ENCODE measurements at regions not wholly inside any gene's neighbourhood (a gene's known extent, or its start where the extent isn't known, plus 50 kb on each side); places are given as distances from the start of the nearest gene placed in this dataset.

DNA sequence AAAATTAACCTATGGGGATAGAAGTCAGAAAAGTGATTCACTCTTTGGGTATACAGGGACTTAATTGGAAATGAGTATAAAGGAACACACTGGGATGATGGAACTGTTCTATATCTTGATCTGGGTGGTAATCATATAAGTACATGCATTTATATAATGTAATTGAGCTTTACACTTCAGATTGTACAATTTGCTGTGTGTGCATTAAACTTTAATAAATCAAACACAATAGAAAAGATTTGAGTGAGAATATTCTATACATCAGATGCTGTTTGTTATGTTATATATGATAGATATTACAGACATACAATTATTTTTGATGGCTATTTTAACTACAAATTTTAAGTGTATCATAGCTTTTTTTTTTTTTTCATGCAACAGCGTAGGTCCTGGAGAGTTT, 860.2 kb upstream of the ARPP21 start:
- no TSS peak for BruUV-seq (replicated peaks)
- POLR2A ChIA-PET = no interaction called here
- Histone ChIP-seq H3K9me3 (ENCODE audit: control insufficient read depth, insufficient read depth, low read depth, low read length) (no peaks in the 10 kb centered on the region), H3K27ac (ENCODE audit: low read length) (no peak overlapping the region), H3K4me3 (ENCODE audit: low read depth in 2 of 2, low read length in 2 of 2) (no peak overlapping the region), H3K27me3 (ENCODE audit: control insufficient read depth, insufficient read depth, low read length) (no peaks in the 10 kb centered on the region), H3K36me3 (ENCODE audit: control insufficient read depth, insufficient read depth, low read length) (no peaks in the 10 kb centered on the region), H3K4me1 (ENCODE audit: control insufficient read depth, insufficient read depth, low read length) (no peaks in the 10 kb centered on the region)
- ATAC-seq (no peak), DNase-seq (ENCODE audit: low read depth, low spot score) (no peak)
- CTCF ChIA-PET = no interaction called here
- intact Hi-C loops (cut with micrococcal nuclease; ENCODE audit: unreplicated experiment) (no loop called here), in situ Hi-C loops (cut with HindIII; ENCODE audit: low pct_unique_long_range_greater_than_20kb, low sequenced_read_pairs) (no loop called here)
- TF ChIP-seq, protein P1, sequence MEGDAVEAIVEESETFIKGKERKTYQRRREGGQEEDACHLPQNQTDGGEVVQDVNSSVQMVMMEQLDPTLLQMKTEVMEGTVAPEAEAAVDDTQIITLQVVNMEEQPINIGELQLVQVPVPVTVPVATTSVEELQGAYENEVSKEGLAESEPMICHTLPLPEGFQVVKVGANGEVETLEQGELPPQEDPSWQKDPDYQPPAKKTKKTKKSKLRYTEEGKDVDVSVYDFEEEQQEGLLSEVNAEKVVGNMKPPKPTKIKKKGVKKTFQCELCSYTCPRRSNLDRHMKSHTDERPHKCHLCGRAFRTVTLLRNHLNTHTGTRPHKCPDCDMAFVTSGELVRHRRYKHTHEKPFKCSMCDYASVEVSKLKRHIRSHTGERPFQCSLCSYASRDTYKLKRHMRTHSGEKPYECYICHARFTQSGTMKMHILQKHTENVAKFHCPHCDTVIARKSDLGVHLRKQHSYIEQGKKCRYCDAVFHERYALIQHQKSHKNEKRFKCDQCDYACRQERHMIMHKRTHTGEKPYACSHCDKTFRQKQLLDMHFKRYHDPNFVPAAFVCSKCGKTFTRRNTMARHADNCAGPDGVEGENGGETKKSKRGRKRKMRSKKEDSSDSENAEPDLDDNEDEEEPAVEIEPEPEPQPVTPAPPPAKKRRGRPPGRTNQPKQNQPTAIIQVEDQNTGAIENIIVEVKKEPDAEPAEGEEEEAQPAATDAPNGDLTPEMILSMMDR (IDR thresholded peaks at IDR 0.05) = no peak
- TF ChIP-seq SIN3A (IDR thresholded peaks at IDR 0.05; ENCODE audit: borderline replicate concordance, insufficient read depth, low read depth, low read length) (no peak), TCF7L2 (IDR thresholded peaks at IDR 0.05; ENCODE audit: low read depth, low read length) (no peak), POLR2AphosphoS5 (IDR thresholded peaks at IDR 0.05; ENCODE audit: low read depth, low read length) (no peak)
- TF ChIP-seq, protein P2, sequence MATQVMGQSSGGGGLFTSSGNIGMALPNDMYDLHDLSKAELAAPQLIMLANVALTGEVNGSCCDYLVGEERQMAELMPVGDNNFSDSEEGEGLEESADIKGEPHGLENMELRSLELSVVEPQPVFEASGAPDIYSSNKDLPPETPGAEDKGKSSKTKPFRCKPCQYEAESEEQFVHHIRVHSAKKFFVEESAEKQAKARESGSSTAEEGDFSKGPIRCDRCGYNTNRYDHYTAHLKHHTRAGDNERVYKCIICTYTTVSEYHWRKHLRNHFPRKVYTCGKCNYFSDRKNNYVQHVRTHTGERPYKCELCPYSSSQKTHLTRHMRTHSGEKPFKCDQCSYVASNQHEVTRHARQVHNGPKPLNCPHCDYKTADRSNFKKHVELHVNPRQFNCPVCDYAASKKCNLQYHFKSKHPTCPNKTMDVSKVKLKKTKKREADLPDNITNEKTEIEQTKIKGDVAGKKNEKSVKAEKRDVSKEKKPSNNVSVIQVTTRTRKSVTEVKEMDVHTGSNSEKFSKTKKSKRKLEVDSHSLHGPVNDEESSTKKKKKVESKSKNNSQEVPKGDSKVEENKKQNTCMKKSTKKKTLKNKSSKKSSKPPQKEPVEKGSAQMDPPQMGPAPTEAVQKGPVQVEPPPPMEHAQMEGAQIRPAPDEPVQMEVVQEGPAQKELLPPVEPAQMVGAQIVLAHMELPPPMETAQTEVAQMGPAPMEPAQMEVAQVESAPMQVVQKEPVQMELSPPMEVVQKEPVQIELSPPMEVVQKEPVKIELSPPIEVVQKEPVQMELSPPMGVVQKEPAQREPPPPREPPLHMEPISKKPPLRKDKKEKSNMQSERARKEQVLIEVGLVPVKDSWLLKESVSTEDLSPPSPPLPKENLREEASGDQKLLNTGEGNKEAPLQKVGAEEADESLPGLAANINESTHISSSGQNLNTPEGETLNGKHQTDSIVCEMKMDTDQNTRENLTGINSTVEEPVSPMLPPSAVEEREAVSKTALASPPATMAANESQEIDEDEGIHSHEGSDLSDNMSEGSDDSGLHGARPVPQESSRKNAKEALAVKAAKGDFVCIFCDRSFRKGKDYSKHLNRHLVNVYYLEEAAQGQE (IDR thresholded peaks at IDR 0.05; ENCODE audit: insufficient read depth in 1 of 2, low read depth in 2 of 2, low read length in 1 of 2) = no peak

DNA sequence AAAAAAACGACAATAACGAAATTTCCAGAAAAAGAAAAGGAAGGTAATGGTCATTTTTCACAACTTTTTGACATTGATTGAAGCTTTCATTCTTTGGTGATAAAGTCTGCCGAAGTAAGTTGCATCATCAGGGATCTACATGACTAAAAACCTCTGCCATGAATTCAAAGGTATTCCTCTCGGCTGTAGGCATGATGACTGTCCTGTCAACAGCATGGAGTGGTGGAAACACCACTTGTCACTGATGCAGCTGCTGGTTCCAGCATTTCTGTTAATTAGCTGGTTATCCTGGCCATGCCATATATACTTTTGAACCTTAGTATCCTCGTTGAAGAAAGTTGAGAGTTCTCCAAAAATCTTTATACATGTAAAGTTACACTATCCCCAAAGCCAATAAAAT, 859.0 kb upstream of the ARPP21 start:
- DNase-seq (ENCODE audit: low read depth, low spot score) = no peak
- no peaks in the 10 kb centered on the region for H3K36me3 ChIP-seq (ENCODE audit: control insufficient read depth, insufficient read depth, low read length)
- TF ChIP-seq, protein P1 (IDR thresholded peaks at IDR 0.05) = no peak
- TF ChIP-seq TCF7L2 (IDR thresholded peaks at IDR 0.05; ENCODE audit: low read depth, low read length) (no peak), SIN3A (IDR thresholded peaks at IDR 0.05; ENCODE audit: borderline replicate concordance, insufficient read depth, low read depth, low read length) (no peak), POLR2AphosphoS5 (IDR thresholded peaks at IDR 0.05; ENCODE audit: low read depth, low read length) (no peak)
- TF ChIP-seq, protein P2 (IDR thresholded peaks at IDR 0.05; ENCODE audit: insufficient read depth in 1 of 2, low read depth in 2 of 2, low read length in 1 of 2) = no peak
- in situ Hi-C loops (cut with HindIII; ENCODE audit: low pct_unique_long_range_greater_than_20kb, low sequenced_read_pairs) (no loop called here), intact Hi-C loops (cut with micrococcal nuclease; ENCODE audit: unreplicated experiment) (no loop called here)
- CTCF ChIA-PET = no interaction called here
- H3K9me3 ChIP-seq (ENCODE audit: control insufficient read depth, insufficient read depth, low read depth, low read length) = no peaks in the 10 kb centered on the region
- POLR2A ChIA-PET = no interaction called here
- no peaks in the 10 kb centered on the region for H3K27me3 ChIP-seq (ENCODE audit: control insufficient read depth, insufficient read depth, low read length)
- H3K4me3 ChIP-seq (ENCODE audit: low read depth in 2 of 2, low read length in 2 of 2) = no peak overlapping the region
- H3K27ac ChIP-seq (ENCODE audit: low read length) = no peak overlapping the region
- no peaks in the 10 kb centered on the region for H3K4me1 ChIP-seq (ENCODE audit: control insufficient read depth, insufficient read depth, low read length)
- BruUV-seq (replicated peaks) = no TSS peak
- no peak for ATAC-seq
